Fibroblast of lung (primary cell): ENCODE measurements at regions not wholly inside any gene's neighbourhood (a gene's known extent, or its start where the extent isn't known, plus 50 kb on each side); places are given as distances from the start of the nearest gene placed in this dataset.

Source experiments
- EZH2 ChIP-seq: IDR thresholded peaks from 2 replicates; pipeline ENCODE4 v1.5.1; 2012; ENCODE audit warnings: low read length, control low read depth, mild to moderate bottlenecking; ENCODE audit errors: missing control alignments
- TF ChIP-seq, protein P1 (sequence below), 2 donors: IDR thresholded peaks in 1 of 2; conservative IDR thresholded peaks in 1 of 2; 1 replicate in 1 of 2; 2 replicates in 1 of 2; pipeline ENCODE4 v1.5.1; 2011 to 2012; ENCODE audit warnings: low read length in 2 of 2, control low read depth in 1 of 2, inconsistent platforms in 1 of 2, low read depth in 1 of 2, mild to moderate bottlenecking in 1 of 2

GRCh38 chr21:17082843-17083483 is 429.9 kb upstream of the CXADR start:
- TF ChIP-seq, protein P1, sequence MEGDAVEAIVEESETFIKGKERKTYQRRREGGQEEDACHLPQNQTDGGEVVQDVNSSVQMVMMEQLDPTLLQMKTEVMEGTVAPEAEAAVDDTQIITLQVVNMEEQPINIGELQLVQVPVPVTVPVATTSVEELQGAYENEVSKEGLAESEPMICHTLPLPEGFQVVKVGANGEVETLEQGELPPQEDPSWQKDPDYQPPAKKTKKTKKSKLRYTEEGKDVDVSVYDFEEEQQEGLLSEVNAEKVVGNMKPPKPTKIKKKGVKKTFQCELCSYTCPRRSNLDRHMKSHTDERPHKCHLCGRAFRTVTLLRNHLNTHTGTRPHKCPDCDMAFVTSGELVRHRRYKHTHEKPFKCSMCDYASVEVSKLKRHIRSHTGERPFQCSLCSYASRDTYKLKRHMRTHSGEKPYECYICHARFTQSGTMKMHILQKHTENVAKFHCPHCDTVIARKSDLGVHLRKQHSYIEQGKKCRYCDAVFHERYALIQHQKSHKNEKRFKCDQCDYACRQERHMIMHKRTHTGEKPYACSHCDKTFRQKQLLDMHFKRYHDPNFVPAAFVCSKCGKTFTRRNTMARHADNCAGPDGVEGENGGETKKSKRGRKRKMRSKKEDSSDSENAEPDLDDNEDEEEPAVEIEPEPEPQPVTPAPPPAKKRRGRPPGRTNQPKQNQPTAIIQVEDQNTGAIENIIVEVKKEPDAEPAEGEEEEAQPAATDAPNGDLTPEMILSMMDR (conservative IDR thresholded peaks at IDR 0.05 in 1 of 2, IDR thresholded peaks at IDR 0.05 in 1 of 2; ENCODE audit: low read depth in 1 of 2, low read length in 2 of 2): no peak
- no peak for TF ChIP-seq EZH2
